ENCODE measurements at regions not wholly inside any gene's neighbourhood (a gene's known extent, or its start where the extent isn't known, plus 50 kb on each side); places are given as distances from the start of the nearest gene placed in this dataset.

- DNase-seq (ENCODE audit: low spot score): no peak
These were observed 1046.7 kb upstream of the C9orf72 start for GRCh38 chr9:28620011-28620410.

GRCh38 chr9:28620661-28621060 lies 1047.4 kb upstream of the C9orf72 start:
- DNase-seq (ENCODE audit: low spot score): no peak

- DNase-seq (ENCODE audit: low spot score): no peak
These were observed 1051.5 kb upstream of the C9orf72 start for GRCh38 chr9:28624771-28625170.

GRCh38 chr9:28628031-28628430 lies 1054.8 kb upstream of the C9orf72 start:
- DNase-seq (ENCODE audit: low spot score): no peak

GRCh38 chr9:28648723-28649122 lies 1075.4 kb upstream of the C9orf72 start:
- DNase-seq (ENCODE audit: low spot score): no peak

- no peak for DNase-seq (ENCODE audit: low spot score)
These were observed 1077.0 kb upstream of the C9orf72 start for GRCh38 chr9:28650327-28650726.

- DNase-seq (ENCODE audit: low spot score): no peak
These were observed 1077.9 kb upstream of the C9orf72 start for GRCh38 chr9:28651050-28651722.

GRCh38 chr9:28653216-28653615 lies 1079.9 kb upstream of the C9orf72 start:
- no peak for DNase-seq (ENCODE audit: low spot score)

- no peak for DNase-seq (ENCODE audit: low spot score)
These were observed 1083.4 kb upstream of the C9orf72 start for GRCh38 chr9:28656727-28657126.

- DNase-seq (ENCODE audit: low spot score): no peak
These were observed 1088.6 kb upstream of the C9orf72 start for GRCh38 chr9:28661853-28662252.

GRCh38 chr9:28662675-28663074 lies 1089.4 kb upstream of the C9orf72 start:
- DNase-seq (ENCODE audit: low spot score): no peak

- DNase-seq (ENCODE audit: low spot score): no peak
These were observed 1094.9 kb upstream of the C9orf72 start for GRCh38 chr9:28668158-28668557.

- DNase-seq (ENCODE audit: low spot score): no peak
These were observed 1097.7 kb upstream of the C9orf72 start for GRCh38 chr9:28671000-28671399.

- DNase-seq (ENCODE audit: low spot score): no peak
These were observed 1104.8 kb upstream of the C9orf72 start for GRCh38 chr9:28678097-28678496.

GRCh38 chr9:28688172-28688571 lies 1114.9 kb upstream of the C9orf72 start:
- DNase-seq (ENCODE audit: low spot score): no peak

- no peak for DNase-seq (ENCODE audit: low spot score)
These were observed 1118.7 kb upstream of the C9orf72 start for GRCh38 chr9:28692012-28692411.

- no peak for DNase-seq (ENCODE audit: low spot score)
These were observed 1123.7 kb upstream of the C9orf72 start for GRCh38 chr9:28696960-28697359.

- no peak for DNase-seq (ENCODE audit: low spot score)
These were observed 1126.4 kb upstream of the C9orf72 start for GRCh38 chr9:28699632-28700031.

- DNase-seq (ENCODE audit: low spot score): no peak
These were observed 1134.3 kb upstream of the C9orf72 start for GRCh38 chr9:28707616-28708015.

GRCh38 chr9:28714188-28714587 lies 1140.9 kb upstream of the C9orf72 start:
- DNase-seq (ENCODE audit: low spot score): no peak

- DNase-seq (ENCODE audit: low spot score): no peak
These were observed 1144.9 kb upstream of the C9orf72 start for GRCh38 chr9:28718226-28718625.

GRCh38 chr9:28720746-28721145 lies 1147.5 kb upstream of the C9orf72 start:
- no peak for DNase-seq (ENCODE audit: low spot score)

GRCh38 chr9:28730111-28730510 lies 1156.8 kb upstream of the C9orf72 start:
- no peak for DNase-seq (ENCODE audit: low spot score)

- no peak for DNase-seq (ENCODE audit: low spot score)
These were observed 1162.6 kb upstream of the C9orf72 start for GRCh38 chr9:28735738-28736342.

Data from left forelimb (tissue), 1 donor.